ENCODE measurements at regions not wholly inside any gene's neighbourhood (a gene's known extent, or its start where the extent isn't known, plus 50 kb on each side); places are given as distances from the start of the nearest gene placed in this dataset.
"Not testable (repeated sequence)": the region's sequence is repeated elsewhere in the genome, so short reads cannot be mapped to it uniquely, and the experiment has no call there.

DNA sequence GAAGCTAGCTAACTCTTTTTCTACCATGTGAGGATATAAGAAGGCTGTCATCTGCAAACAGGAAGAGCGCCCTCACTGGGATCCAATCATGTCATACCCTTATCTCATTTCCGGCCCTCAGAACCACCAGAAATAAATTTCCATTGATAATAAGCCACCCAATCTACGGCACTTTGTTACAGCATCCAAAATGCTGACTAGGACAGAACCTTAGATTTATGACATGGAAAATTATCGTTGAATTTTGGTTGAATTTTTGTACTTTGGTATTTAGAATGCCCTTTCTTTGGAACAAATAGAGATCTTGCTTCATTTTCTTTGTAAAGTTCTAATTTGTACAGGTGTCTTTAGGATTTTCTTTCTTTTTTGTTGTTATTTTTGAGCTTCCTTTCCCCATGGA, 53.3 kb upstream of the CYLC2 start:
- DNase-seq, result no peak

DNA sequence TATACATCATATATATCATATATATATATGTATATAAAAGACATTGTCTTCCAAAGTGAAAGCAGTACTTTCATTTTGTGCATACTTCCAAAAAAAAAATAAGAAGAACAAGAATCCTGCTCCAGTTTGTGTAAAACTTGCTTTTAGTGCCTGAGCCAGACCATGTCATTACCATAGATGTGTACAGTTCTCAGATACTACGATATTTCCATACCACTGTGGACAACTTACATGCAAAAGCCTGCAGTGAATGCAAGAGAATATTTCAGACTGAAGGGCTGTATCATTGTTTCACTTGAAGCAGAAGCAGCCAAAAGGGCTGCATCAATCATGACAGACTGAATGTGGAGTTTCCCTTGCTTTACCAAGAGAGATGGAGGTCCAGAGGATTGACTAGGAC, 72.6 kb upstream of the CYLC2 start:
- no peak for DNase-seq

- no peak for DNase-seq
Observed at GRCh38 chr9:102911185-102911584, 83.9 kb upstream of the CYLC2 start.

GRCh38 chr9:102905795-102906194, 89.3 kb upstream of the CYLC2 start:
- DNase-seq, result not testable (repeated sequence)

DNA sequence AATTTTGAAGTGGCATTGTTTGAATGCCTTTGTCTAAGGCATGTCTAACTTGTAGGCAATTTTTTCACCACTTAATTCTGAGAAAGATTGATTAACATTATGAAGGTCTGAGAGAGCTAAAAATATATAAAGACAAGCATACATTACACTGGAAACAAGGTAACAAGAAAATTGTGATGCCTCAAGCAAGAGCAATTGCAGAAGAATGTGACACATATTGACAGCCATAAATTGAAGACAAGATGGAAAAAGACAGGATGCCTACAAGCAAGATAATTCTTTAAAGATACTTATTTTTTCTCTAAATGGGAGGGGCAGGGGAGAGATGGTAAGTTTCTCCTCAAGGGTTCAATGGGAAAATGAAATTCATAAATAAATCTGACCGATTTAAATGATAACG, 103.1 kb upstream of the CYLC2 start:
- no peak for DNase-seq

DNA sequence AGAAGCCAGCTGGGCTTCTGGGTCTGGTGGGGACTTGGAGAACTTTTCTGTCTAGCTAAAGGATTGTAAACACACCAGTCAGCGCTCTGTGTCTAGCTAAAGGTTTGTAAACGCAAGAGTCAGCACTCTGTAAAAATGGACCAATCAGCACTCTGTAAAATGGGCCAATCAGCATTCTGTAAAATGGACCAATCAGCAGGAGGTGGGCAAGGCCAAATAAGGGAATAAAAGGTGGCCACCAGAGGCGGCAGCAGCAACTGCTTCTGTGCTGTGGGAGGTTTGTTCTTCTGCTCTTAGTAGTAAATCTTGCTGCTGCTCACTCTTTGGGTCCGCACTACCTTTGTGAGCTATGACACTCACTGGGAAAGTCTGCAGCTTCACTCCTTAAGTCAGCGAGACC, 106.4 kb upstream of the CYLC2 start:
- not testable (repeated sequence) for DNase-seq

DNA sequence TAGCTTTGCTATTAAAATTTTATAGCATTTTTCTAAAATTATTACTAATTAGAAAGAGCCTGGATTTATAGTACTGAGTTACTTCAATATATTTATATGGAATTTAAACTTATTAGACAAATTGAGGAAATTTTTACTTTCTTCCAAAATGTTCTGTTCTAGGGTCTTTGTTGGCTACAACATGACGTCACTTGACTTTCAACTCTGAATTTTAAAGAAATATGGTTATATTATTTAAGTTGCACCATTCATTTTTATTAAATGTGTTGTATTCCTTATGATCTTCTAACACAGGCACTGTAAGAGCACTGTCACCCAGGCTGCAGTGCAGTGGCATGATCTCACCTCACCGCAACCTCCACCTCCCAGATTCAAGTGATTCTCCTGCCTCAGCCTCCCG, 119.4 kb upstream of the CYLC2 start:
- no peak for DNase-seq

- DNase-seq, result no peak
Observed at GRCh38 chr9:102867488-102867887, 127.6 kb upstream of the CYLC2 start.

- no peak for DNase-seq
Observed at GRCh38 chr9:102862478-102862877, 132.7 kb upstream of the CYLC2 start.

- no peak for DNase-seq
Observed at GRCh38 chr9:102855641-102856040, 139.5 kb upstream of the CYLC2 start.

GRCh38 chr9:102845827-102846371, 149.2 kb upstream of the CYLC2 start:
- DNase-seq, result no peak

DNA sequence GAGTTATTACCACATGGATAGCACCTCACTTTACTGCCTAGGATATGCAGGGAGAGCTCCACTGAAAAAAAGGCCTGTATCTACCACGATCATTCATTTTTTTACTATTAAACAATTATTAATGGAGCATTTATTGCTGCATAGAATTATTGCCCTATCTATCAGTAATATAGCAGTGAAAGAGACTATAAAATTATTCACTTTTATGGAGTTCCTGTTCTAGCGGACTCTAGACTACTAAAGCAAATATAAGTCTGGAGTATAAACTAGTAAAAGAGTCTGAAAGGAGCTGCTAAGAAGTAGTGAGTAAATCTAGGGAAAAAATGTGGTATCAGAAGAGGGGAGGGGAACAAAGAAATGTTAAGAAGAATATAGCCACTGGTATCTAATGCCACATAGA, 150.4 kb upstream of the CYLC2 start:
- no peak for DNase-seq

GRCh38 chr9:102842423-102842822, 152.7 kb upstream of the CYLC2 start:
- no peak for DNase-seq

DNA sequence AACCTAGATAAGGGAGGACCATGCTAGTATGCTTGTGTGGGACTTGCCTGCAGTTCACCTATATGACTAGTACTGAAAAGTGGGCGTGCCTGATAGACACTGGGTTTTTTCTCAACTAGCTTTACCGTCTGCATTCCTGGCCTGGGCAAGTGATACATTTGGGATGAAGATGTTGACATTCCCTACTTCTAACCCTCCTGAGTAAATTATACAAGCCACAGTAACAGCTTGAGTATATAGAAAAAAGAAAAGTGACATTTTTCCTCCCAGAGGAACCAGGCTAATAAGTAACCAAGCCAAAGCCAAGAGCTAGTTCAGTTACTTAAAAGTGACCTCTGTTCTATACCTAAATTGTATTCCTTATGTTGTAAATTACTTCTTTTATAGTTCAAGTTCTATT, 153.8 kb upstream of the CYLC2 start:
- DNase-seq, result no peak

DNA sequence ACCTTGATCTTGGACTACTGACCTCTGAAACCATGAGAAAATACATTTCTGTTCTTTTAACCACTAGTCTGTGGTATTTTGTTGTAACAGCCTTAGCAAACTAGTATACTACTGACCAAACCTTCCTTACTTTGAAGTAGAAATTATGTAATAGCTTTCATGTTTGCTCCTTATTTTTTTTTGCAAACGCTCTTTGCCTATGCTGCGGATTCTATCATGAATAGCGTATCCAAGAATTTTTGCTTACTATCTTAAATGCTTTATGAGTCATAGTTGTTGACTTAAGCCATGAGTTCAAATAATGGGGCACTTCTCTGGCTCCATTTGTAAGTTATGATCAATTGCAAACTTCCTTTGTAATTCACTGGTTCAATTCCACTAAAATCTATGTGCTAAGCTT, 154.8 kb upstream of the CYLC2 start:
- DNase-seq, result no peak

DNA sequence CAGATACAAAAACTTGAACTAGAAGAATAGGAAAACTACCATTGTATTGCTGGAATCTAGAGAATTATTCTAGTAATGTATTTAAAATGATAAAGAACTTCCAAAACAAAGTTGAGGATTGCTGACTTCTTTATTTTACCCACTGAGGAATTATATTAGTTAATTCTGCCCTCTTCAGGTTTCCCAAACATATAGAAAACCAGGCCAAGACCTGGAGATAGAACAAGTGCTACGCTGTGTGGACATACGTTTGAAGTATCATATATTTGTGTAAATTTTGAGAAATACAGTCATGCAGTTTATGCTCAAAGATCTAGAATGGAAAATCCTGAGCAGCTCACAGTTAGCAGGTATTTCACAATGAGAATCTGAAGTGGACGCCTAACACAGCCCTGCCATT, 162.3 kb upstream of the CYLC2 start:
- no peak for DNase-seq

GRCh38 chr9:102796244-102796643, 198.9 kb upstream of the CYLC2 start:
- no peak for DNase-seq

GRCh38 chr9:102795532-102795931, 199.6 kb upstream of the CYLC2 start:
- no peak for DNase-seq

DNA sequence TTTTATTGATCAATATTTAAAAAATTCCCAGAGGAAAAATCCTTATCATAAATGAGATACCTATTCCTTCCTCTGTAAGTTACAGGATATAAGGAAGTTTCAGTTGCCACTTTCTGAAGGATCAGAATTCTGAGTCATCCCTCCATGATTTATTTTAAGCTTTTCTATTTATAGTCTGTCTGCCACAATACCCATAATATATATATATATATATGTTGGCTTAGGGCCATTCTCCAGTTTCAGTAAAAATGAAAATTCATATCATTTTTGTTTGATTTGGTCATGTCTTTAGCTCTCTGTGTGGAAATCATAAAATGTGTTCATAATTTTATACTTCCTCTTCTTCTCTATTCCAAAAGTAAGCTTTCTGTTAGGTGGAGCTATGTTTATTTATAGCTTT, 215.8 kb upstream of the CYLC2 start:
- no peak for DNase-seq

DNA sequence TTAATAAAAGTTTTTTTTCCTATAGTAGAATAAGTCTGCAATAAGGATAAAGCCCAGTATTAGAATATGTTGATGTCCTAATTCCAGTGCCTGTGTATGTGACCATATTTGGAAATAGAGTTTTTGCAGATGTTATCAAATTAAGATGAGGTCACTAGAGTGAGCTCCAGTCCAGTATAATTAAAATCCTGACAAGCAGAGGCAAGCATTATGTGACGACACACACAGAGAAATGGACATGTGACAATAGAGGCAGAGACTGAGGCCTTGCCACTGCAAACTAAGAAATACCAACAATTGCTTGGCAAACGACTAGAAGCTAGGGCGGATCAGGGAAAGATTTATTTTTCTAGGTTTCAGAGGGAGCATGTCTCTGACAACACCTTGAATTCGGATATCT, 216.4 kb upstream of the CYLC2 start:
- DNase-seq, result no peak

- no peak for DNase-seq
Observed at GRCh38 chr9:102770704-102771103, 224.4 kb upstream of the CYLC2 start.

- no peak for DNase-seq
Observed at GRCh38 chr9:102769307-102769706, 225.8 kb upstream of the CYLC2 start.

DNA sequence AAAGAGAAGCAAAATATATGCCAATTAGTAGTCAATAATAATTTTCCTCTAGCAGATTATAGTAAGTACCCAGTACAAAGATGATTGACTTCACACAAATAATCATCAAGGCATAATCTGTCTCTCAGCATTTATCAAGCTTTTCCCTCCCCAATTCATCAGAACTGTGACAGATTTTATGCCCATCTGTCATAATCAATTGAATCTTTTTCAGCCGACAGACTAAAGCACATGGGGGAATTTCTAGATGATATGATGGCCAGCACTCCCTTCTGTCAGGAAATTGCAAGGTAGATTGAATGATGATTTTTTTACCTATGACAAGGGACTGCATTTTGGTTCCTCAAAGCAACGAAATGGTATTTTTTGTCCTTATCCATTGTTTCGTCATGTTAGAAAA, 227.1 kb upstream of the CYLC2 start:
- DNase-seq, result no peak

DNA sequence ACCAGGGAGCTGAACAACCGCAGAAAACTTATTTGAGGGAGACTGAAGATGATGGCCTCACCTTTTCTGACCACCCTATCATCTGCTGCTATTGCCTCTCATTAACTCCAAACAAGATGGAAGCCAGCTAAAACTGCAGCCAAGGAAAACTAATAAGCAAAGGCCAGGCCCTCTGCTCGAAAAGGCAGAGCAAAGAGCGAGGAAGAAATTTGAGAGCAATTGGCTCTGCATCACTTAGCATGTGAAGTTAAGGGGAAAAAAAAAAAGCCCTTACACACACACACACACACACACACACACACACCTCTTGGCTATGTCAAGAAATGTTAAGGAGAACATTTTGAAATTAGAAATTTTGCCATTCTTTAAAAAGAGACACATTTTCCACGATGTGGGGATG, 228.1 kb upstream of the CYLC2 start:
- no peak for DNase-seq

DNA sequence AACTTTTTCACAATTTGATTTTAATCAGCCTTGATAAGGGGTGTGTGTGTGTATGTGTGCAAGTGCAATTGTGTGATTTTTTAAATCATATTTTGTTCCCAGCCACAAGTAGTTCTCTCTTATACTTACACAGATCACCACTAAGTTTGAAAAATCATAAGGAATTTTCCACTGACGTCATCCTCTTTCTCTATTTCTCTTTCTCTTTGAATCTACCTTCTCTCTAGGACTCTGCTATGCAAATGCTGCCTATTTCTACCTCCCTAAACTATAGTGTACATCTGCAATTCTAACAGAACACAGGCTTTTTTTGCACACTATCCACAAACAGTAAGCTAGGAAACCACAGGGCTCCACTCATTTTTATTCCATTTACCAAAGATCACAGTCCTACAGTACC, 254.6 kb upstream of the CYLC2 start:
- DNase-seq, result no peak

- no peak for DNase-seq
Observed at GRCh38 chr9:102728946-102729345, 266.2 kb upstream of the CYLC2 start.
